Endothelial cell of umbilical vein (primary cell): ENCODE measurements at regions not wholly inside any gene's neighbourhood (a gene's known extent, or its start where the extent isn't known, plus 50 kb on each side); places are given as distances from the start of the nearest gene placed in this dataset.
A peak's percentile ranks its signal among the peaks of the same experiment; 100 is the strongest.
"Not testable (repeated sequence)": the region's sequence is repeated elsewhere in the genome, so short reads cannot be mapped to it uniquely, and the experiment has no call there.

Source experiments
- BruUV-seq: library from RNA; stranded (reverse); fragments of 400-500 nt; replicated peaks from 2 replicates; lab custom pipeline; 2021; lab: Mats Ljungman, UMichigan
- CTCF ChIA-PET: fragments of 300-600, 350-600 bp; sonication (Branson Sonifier 250); formaldehyde crosslinking; loops from one replicate; lab custom pipeline; 2021; ENCODE audit warnings: antibody characterized with exemption, inconsistent platforms; lab: Charles Lee
- POLR2A ChIA-PET: fragments of 300-600, 350-600 bp; sonication (Branson Sonifier 250); formaldehyde crosslinking; loops from one replicate; lab custom pipeline; 2021; ENCODE audit warnings: antibody characterized with exemption, inconsistent platforms; lab: Charles Lee
- DNase-seq: peaks from one replicate; pipeline ENCODE4 v3.0.0-alpha.2; 2011; ENCODE audit warnings: low read depth, low spot score
- FAIRE-seq: peaks from 2 replicates; lab custom pipeline; 2011; peaks lifted over from hg19 to GRCh38; lab: Jason Lieb, UNC
- H2AFZ ChIP-seq: 2 replicates; pipeline ENCODE4 v1.6.0; 2012; ENCODE audit warnings: low read depth, low read length, control low read depth, inconsistent platforms
- H3K27ac ChIP-seq: 2 replicates; pipeline ENCODE4 v1.5.1; 2011; ENCODE audit warnings: low read depth, mild to moderate bottlenecking, control low read depth, low read length, moderate library complexity; ENCODE audit not compliant: insufficient read depth
- H3K27me3 ChIP-seq, 2 experiments: 2 replicates each; pipeline versions ENCODE4 v1.6.0 to v1.6.1; 2011; ENCODE audit warnings: low read length in 2 of 2, mixed read lengths in 1 of 2; ENCODE audit not compliant: control insufficient read depth in 2 of 2, insufficient read depth in 2 of 2
- H3K36me3 ChIP-seq, 2 experiments: 2 replicates in 1 of 2; 3 replicates in 1 of 2; pipeline ENCODE4 v1.5.1; 2011; ENCODE audit warnings: low read length in 2 of 2, mild to moderate bottlenecking in 1 of 2, moderate library complexity in 1 of 2; ENCODE audit not compliant: control insufficient read depth in 2 of 2, insufficient read depth in 2 of 2; ENCODE audit errors: extremely low read depth in 1 of 2
- H3K4me1 ChIP-seq: 3 replicates; pipeline ENCODE4 v1.5.1; 2011; ENCODE audit warnings: mild to moderate bottlenecking, low read length; ENCODE audit not compliant: control insufficient read depth, insufficient read depth; ENCODE audit errors: extremely low read depth
- H3K4me2 ChIP-seq: 2 replicates; pipeline ENCODE4 v1.6.1; 2011; ENCODE audit warnings: low read length, control low read depth, mixed read lengths; ENCODE audit not compliant: insufficient read depth
- H3K4me3 ChIP-seq, 3 experiments: fragments of 200-600 bp in 1 of 3; sonication (generic), shearing (Covaris generic) in 1 of 3; replicated peaks in 1 of 3; 2 replicates each; pipeline ENCODE4 v1.5.1; 2011 to 2016; ENCODE audit warnings: control low read depth in 3 of 3, low read length in 3 of 3, mild to moderate bottlenecking in 2 of 3, inconsistent platforms in 1 of 3, low read depth in 1 of 3, moderate library complexity in 1 of 3; ENCODE audit not compliant: insufficient read depth in 1 of 3
- H3K79me2 ChIP-seq: 2 replicates; pipeline ENCODE4 v1.6.0; 2012; ENCODE audit warnings: low read length, inconsistent platforms; ENCODE audit not compliant: control insufficient read depth, insufficient read depth
- H3K9ac ChIP-seq: replicated peaks from 2 replicates; pipeline ENCODE3; 2011; ENCODE audit warnings: low read length, control low read depth; ENCODE audit not compliant: insufficient read depth; ENCODE audit errors: extremely low read depth
- H3K9me1 ChIP-seq: replicated peaks from 3 replicates; pipeline ENCODE4 v1.6.0; 2011; ENCODE audit warnings: mild to moderate bottlenecking, low read length; ENCODE audit not compliant: control insufficient read depth, insufficient read depth; ENCODE audit errors: extremely low read depth
- H3K9me3 ChIP-seq: replicated peaks from 2 replicates; pipeline ENCODE4 v1.5.1; 2012; ENCODE audit warnings: low read length, inconsistent platforms; ENCODE audit not compliant: control insufficient read depth, insufficient read depth
- H4K20me1 ChIP-seq: replicated peaks from 2 replicates; pipeline ENCODE3; 2011; ENCODE audit warnings: mild to moderate bottlenecking, low read length; ENCODE audit not compliant: control insufficient read depth, insufficient read depth; ENCODE audit errors: extremely low read depth
- dilution Hi-C: fragments of 300-500 bp; cut with MboI; formaldehyde crosslinking; loops from one replicate; pipeline ENCODE4 v1.15.0; 2019; ENCODE audit warnings: low sequenced_read_pairs; ENCODE audit not compliant: extremely low pct_ligation_motif_present
- intact Hi-C: fragments of 100-400 bp; cut with micrococcal nuclease; formaldehyde crosslinking; loops from one replicate; pipeline ENCODE4 v1.10.0; 2022

DNA sequence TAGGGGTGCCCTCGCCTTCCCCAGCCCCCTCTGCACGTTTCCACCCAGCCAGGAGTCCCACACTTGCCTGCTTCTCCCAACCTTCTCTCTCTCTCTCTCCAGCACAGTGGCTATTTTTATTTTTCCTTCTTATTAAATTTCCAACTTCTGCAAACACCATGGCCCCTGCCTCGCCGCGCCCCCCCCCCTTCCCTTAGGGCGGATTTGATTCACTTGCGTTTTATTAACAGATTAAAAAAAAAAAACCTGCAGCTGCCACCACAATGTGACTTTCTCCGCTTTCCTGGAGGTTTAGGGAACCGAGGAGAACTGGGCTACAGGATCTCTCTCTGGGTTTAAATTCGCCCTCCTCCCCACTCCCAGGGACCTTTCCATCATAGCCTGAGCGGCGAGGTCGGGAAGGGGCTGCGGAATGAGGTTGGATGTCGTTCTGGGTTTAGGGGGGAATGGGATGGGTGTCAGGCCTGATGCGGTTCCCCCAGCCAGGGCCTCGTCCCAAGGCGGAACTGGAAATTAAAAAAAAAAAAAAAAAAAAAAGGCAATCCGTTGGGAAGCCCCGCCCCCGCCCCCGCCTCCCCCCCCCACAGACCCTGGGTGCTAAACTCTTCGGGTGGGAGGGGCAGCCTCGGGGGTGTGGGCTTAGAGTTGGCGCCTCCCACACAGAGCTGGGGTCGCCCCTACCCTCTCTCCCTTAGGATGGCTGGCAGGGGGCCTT lies 87.3 kb upstream of the ADGRL1 start:
- BruUV-seq, H3K9ac ChIP-seq, CTCF ChIA-PET, H3K27me3 ChIP-seq, H3K4me2 ChIP-seq, H3K36me3 ChIP-seq, H3K9me1 ChIP-seq, POLR2A ChIA-PET, H3K4me1 ChIP-seq, DNase-seq, H3K79me2 ChIP-seq, H3K27ac ChIP-seq, H3K9me3 ChIP-seq, FAIRE-seq, H4K20me1 ChIP-seq, intact Hi-C loops, dilution Hi-C loops: not testable (repeated sequence)
- Histone ChIP-seq H3K4me3 (peak overlapping the region in 1 of 3 experiments; percentile 20), H2AFZ (peak overlapping the region; percentile 45)

GRCh38 chr19:14289810-14290209 lies 83.8 kb upstream of the ADGRL1 start:
- H3K4me3 ChIP-seq, H3K4me1 ChIP-seq, H3K9me1 ChIP-seq, BruUV-seq, H3K27me3 ChIP-seq, H4K20me1 ChIP-seq, POLR2A ChIA-PET, FAIRE-seq, H3K4me2 ChIP-seq, DNase-seq, H3K79me2 ChIP-seq, H3K9ac ChIP-seq, H3K36me3 ChIP-seq, H3K9me3 ChIP-seq, H2AFZ ChIP-seq, dilution Hi-C loops, H3K27ac ChIP-seq: not testable (repeated sequence)
- intact Hi-C loops = loop anchor here (5.0 kb wide), 2 partner anchors 83 to 153 kb away; partner anchors contain the start of genes ADGRL1 and ASF1B
- CTCF ChIA-PET = interaction anchor here (0.6 to 1.6 kb wide), 6 partner anchors 10 to 142 kb away, joined by 3 to 17 read pairs (median 6); no protein-coding TSS in a partner anchor

GRCh38 chr19:14287837-14288236 lies 81.9 kb upstream of the ADGRL1 start:
- H3K4me1 ChIP-seq = peaks cover 21% of the 10 kb centered on the region
- H3K27me3 ChIP-seq, H2AFZ ChIP-seq, H3K9me3 ChIP-seq, DNase-seq, POLR2A ChIA-PET, BruUV-seq, CTCF ChIA-PET, H3K4me3 ChIP-seq, H3K9ac ChIP-seq, H3K36me3 ChIP-seq, H3K9me1 ChIP-seq, dilution Hi-C loops, H3K79me2 ChIP-seq, FAIRE-seq, H4K20me1 ChIP-seq, H3K4me2 ChIP-seq, H3K27ac ChIP-seq: not testable (repeated sequence)
- intact Hi-C loops = loop anchor here (5.0 kb wide), 2 partner anchors 81 to 151 kb away; partner anchors contain the start of genes ADGRL1 and ASF1B
